Right atrium auricular region (tissue), 2 donors: ENCODE measurements at regions not wholly inside any gene's neighbourhood (a gene's known extent, or its start where the extent isn't known, plus 50 kb on each side); places are given as distances from the start of the nearest gene placed in this dataset.

ENCODE experiments used
- DNase-seq: peaks from one replicate; pipeline ENCODE4 v3.0.0-alpha.2; 2019; ENCODE audit warnings: low spot score
- H3K27ac ChIP-seq, 2 donors: fragments of 200-600 bp; sonication (generic); 1 replicate in 1 of 2; 2 replicates in 1 of 2; pipeline ENCODE4 v1.5.1; 2016 to 2019
- H3K27me3 ChIP-seq, 2 donors: fragments of 200-600 bp; sonication (generic); one replicate each; pipeline versions ENCODE4 v1.5.1 to v1.6.0; 2017 to 2019
- H3K36me3 ChIP-seq: fragments of 200-600 bp; sonication (generic); one replicate; pipeline ENCODE4 v1.5.1; 2016
- H3K4me1 ChIP-seq, 2 donors: fragments of 200-600 bp; sonication (generic); one replicate each; pipeline versions ENCODE4 v1.5.1 to v1.6.0; 2017 to 2019
- H3K4me3 ChIP-seq, 2 donors: fragments of 200-600 bp; sonication (generic); 1 replicate in 1 of 2; 2 replicates in 1 of 2; pipeline ENCODE4 v1.5.1; 2017 to 2019; ENCODE audit warnings: mild to moderate bottlenecking in 1 of 2, moderate library complexity in 1 of 2
- H3K9me3 ChIP-seq, 2 donors: fragments of 200-600 bp; sonication (generic); one replicate each; pipeline ENCODE4 v1.5.1; 2019
- CTCF ChIP-seq, 2 donors: fragments of 200-600 bp; sonication (generic); IDR thresholded peaks; one replicate each; pipeline ENCODE4 v1.5.1; 2019; ENCODE audit warnings: antibody characterized with exemption in 2 of 2

GRCh38 chr1:70871790-70872189, 175.8 kb downstream of the PTGER3 start:
- no peak for TF ChIP-seq CTCF (IDR thresholded peaks at IDR 0.05)
- no peak for DNase-seq
- Histone ChIP-seq H3K27me3 (no peaks in the 10 kb centered on the region), H3K36me3 (no peaks in the 10 kb centered on the region), H3K4me3 (no peak overlapping the region), H3K27ac (no peak overlapping the region), H3K9me3 (no peaks in the 10 kb centered on the region), H3K4me1 (no peaks in the 10 kb centered on the region)

GRCh38 chr1:70874063-70874462, 173.6 kb downstream of the PTGER3 start:
- Histone ChIP-seq H3K27me3 (no peaks in the 10 kb centered on the region), H3K4me3 (no peak overlapping the region), H3K27ac (no peak overlapping the region), H3K36me3 (no peaks in the 10 kb centered on the region), H3K4me1 (no peaks in the 10 kb centered on the region), H3K9me3 (no peaks in the 10 kb centered on the region)
- TF ChIP-seq CTCF (IDR thresholded peaks at IDR 0.05), result no peak
- DNase-seq, result no peak

GRCh38 chr1:70874818-70875217, 172.8 kb downstream of the PTGER3 start:
- Histone ChIP-seq H3K27me3 (no peaks in the 10 kb centered on the region), H3K36me3 (no peaks in the 10 kb centered on the region), H3K4me1 (no peaks in the 10 kb centered on the region), H3K27ac (no peak overlapping the region), H3K9me3 (no peaks in the 10 kb centered on the region), H3K4me3 (no peak overlapping the region)
- TF ChIP-seq CTCF (IDR thresholded peaks at IDR 0.05), result no peak
- no peak for DNase-seq

- no peaks in the 10 kb centered on the region for H3K27me3 ChIP-seq
- H3K27ac ChIP-seq, result no peak overlapping the region
- H3K36me3 ChIP-seq, result no peaks in the 10 kb centered on the region
- H3K9me3 ChIP-seq, result no peaks in the 10 kb centered on the region
- no peak for DNase-seq
- no peak for TF ChIP-seq CTCF (IDR thresholded peaks at IDR 0.05)
- no peaks in the 10 kb centered on the region for H3K4me1 ChIP-seq
- no peak overlapping the region for H3K4me3 ChIP-seq
Observed at GRCh38 chr1:70877343-70877742, 170.3 kb downstream of the PTGER3 start.

GRCh38 chr1:70887936-70888335, 159.7 kb downstream of the PTGER3 start:
- no peak for DNase-seq
- Histone ChIP-seq H3K27me3 (no peaks in the 10 kb centered on the region), H3K9me3 (no peaks in the 10 kb centered on the region), H3K36me3 (no peaks in the 10 kb centered on the region), H3K27ac (no peak overlapping the region), H3K4me3 (no peak overlapping the region), H3K4me1 (no peaks in the 10 kb centered on the region)
- TF ChIP-seq CTCF (IDR thresholded peaks at IDR 0.05), result no peak

GRCh38 chr1:70888722-70889121, 158.9 kb downstream of the PTGER3 start:
- no peak for DNase-seq
- Histone ChIP-seq H3K27ac (no peak overlapping the region), H3K36me3 (no peaks in the 10 kb centered on the region), H3K4me1 (no peaks in the 10 kb centered on the region), H3K4me3 (no peak overlapping the region), H3K27me3 (no peaks in the 10 kb centered on the region), H3K9me3 (no peaks in the 10 kb centered on the region)
- no peak for TF ChIP-seq CTCF (IDR thresholded peaks at IDR 0.05)
